ENCODE measurements at regions not wholly inside any gene's neighbourhood (a gene's known extent, or its start where the extent isn't known, plus 50 kb on each side); places are given as distances from the start of the nearest gene placed in this dataset.

- no peak for TF ChIP-seq CTCF (conservative IDR thresholded peaks at IDR 0.05 in 1 of 2, IDR thresholded peaks at IDR 0.05 in 1 of 2; ENCODE audit: low read depth in 1 of 2, low read length in 2 of 2)
- no peak for TF ChIP-seq EZH2 (IDR thresholded peaks at IDR 0.05; ENCODE audit: low read length, missing control alignments)
These were observed 281.1 kb upstream of the MEOX2 start for GRCh38 chr7:15967551-15967950.
